ENCODE measurements at regions not wholly inside any gene's neighbourhood (a gene's known extent, or its start where the extent isn't known, plus 50 kb on each side); places are given as distances from the start of the nearest gene placed in this dataset.

GRCh38 chr6:1182722-1183521, 129.0 kb upstream of the FOXQ1 start:
- H3K4me2 ChIP-seq (ENCODE audit: low read length), result no peak overlapping the region
- H3K9me3 ChIP-seq (ENCODE audit: insufficient read depth, low read length), result no peaks in the 10 kb centered on the region
- no peak overlapping the region for H3K9ac ChIP-seq (ENCODE audit: low read length)
- no peak overlapping the region for H3K4me3 ChIP-seq (ENCODE audit: low read length)
- no peak for TF ChIP-seq CTCF (IDR thresholded peaks at IDR 0.05; ENCODE audit: low read depth, low read length)
- no peak for TF ChIP-seq EZH2phosphoT487 (IDR thresholded peaks at IDR 0.05; ENCODE audit: low read depth)
- H2AFZ ChIP-seq (ENCODE audit: low read depth, low read length), result no peak overlapping the region
- no peak overlapping the region for H3K27ac ChIP-seq (ENCODE audit: low read length)
- H3K27me3 ChIP-seq (ENCODE audit: low read depth, low read length), result peaks cover 16% of the 10 kb centered on the region; the same call in 1 of the 2 replicates
- H3K4me1 ChIP-seq (ENCODE audit: low read length), result no peaks in the 10 kb centered on the region
- no peaks in the 10 kb centered on the region for H4K20me1 ChIP-seq (ENCODE audit: insufficient read depth, low read length)
- H3K36me3 ChIP-seq (replicated peaks; ENCODE audit: low read depth, low read length), result no peaks in the 10 kb centered on the region
- no peaks in the 10 kb centered on the region for H3K79me2 ChIP-seq (ENCODE audit: low read length)

GRCh38 chr6:1181939-1182605, 129.8 kb upstream of the FOXQ1 start:
- no peak overlapping the region for H2AFZ ChIP-seq (ENCODE audit: low read depth, low read length)
- H3K27ac ChIP-seq (ENCODE audit: low read length), result no peak overlapping the region
- no peak overlapping the region for H3K9ac ChIP-seq (ENCODE audit: low read length)
- no peak for TF ChIP-seq EZH2phosphoT487 (IDR thresholded peaks at IDR 0.05; ENCODE audit: low read depth)
- TF ChIP-seq CTCF (IDR thresholded peaks at IDR 0.05; ENCODE audit: low read depth, low read length), result no peak
- H3K4me2 ChIP-seq (ENCODE audit: low read length), result no peak overlapping the region
- no peaks in the 10 kb centered on the region for H3K9me3 ChIP-seq (ENCODE audit: insufficient read depth, low read length)
- no peaks in the 10 kb centered on the region for H3K36me3 ChIP-seq (replicated peaks; ENCODE audit: low read depth, low read length)
- no peak overlapping the region for H3K4me3 ChIP-seq (ENCODE audit: low read length)
- peaks cover 16% of the 10 kb centered on the region; the same call in 1 of the 2 replicates for H3K27me3 ChIP-seq (ENCODE audit: low read depth, low read length)
- no peaks in the 10 kb centered on the region for H3K79me2 ChIP-seq (ENCODE audit: low read length)
- no peaks in the 10 kb centered on the region for H3K4me1 ChIP-seq (ENCODE audit: low read length)
- no peaks in the 10 kb centered on the region for H4K20me1 ChIP-seq (ENCODE audit: insufficient read depth, low read length)

- Histone ChIP-seq H3K4me1 (ENCODE audit: low read length) (no peaks in the 10 kb centered on the region), H3K4me3 (ENCODE audit: low read length) (no peak overlapping the region), H3K9ac (ENCODE audit: low read length) (no peak overlapping the region), H2AFZ (ENCODE audit: low read depth, low read length) (no peak overlapping the region), H3K27me3 (ENCODE audit: low read depth, low read length) (peaks cover 14% of the 10 kb centered on the region; the same call in 1 of the 2 replicates), H3K27ac (ENCODE audit: low read length) (no peak overlapping the region), H3K4me2 (ENCODE audit: low read length) (no peak overlapping the region), H4K20me1 (ENCODE audit: insufficient read depth, low read length) (no peaks in the 10 kb centered on the region), H3K9me3 (ENCODE audit: insufficient read depth, low read length) (no peaks in the 10 kb centered on the region), H3K36me3 (replicated peaks; ENCODE audit: low read depth, low read length) (no peaks in the 10 kb centered on the region), H3K79me2 (ENCODE audit: low read length) (no peaks in the 10 kb centered on the region)
- TF ChIP-seq EZH2phosphoT487 (IDR thresholded peaks at IDR 0.05; ENCODE audit: low read depth) (no peak), CTCF (IDR thresholded peaks at IDR 0.05; ENCODE audit: low read depth, low read length) (no peak)
Measured at GRCh38 chr6:1179571-1180459, 132.1 kb upstream of the FOXQ1 start.
